ENCODE measurements at regions not wholly inside any gene's neighbourhood (a gene's known extent, or its start where the extent isn't known, plus 50 kb on each side); places are given as distances from the start of the nearest gene placed in this dataset.
A peak's percentile ranks its signal among the peaks of the same experiment; 100 is the strongest.

DNA sequence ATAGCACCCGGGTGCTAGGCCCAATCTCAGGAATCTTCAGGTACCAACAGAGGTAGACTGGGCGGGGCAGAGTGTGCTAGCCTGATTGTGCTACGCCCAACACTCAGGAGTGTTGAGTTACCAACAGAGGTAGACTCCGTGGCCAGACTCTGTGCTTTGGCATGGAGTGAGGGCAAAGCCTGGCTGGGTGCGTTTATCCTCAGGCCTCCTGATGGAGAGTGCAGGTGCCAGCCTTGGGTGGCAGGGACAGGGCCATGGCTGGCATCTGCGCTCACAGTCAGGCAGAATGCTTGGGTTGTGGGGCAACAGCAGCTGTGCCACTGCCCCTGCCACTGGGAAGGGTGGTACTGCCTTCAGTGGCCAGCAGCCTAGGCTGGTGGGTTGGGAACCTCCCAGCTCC lies 111.6 kb downstream of the NEUROD6 start:
- ATAC-seq: peak in 1 of 2 donors; percentile 6
- Mint-ChIP-seq H3K27me3 (no peaks in the 10 kb centered on the region), H3K9me3 (peaks cover 10% of the 10 kb centered on the region), H3K36me3 (peaks cover 4% of the 10 kb centered on the region), H3K27ac (no peak overlapping the region), H3K4me3 (no peak overlapping the region), H3K4me1 (ENCODE audit: low read depth in 2 of 2) (no peaks in the 10 kb centered on the region)
- no peak for DNase-seq (ENCODE audit: low spot score)

DNA sequence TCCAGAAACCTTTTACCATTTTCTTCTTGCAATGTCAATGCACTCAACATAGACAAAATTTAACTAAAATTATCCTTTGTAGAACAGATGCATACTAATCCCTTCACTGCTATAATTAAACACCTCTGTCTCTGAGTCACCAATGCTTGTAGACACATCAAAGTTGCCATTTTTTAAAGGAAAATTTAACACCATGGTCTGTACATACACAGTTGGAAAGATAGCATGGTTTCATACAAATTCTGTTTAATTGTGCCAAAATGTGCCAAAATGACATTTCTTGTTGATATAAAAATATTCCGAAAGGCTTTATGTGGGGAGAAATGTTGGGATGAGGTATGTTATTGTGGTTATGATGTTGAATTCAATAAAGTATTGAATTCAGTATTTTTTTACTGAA lies 125.8 kb downstream of the NEUROD6 start:
- H3K9me3 Mint-ChIP-seq: peaks cover 3% of the 10 kb centered on the region
- peaks cover 0 to 2% of the 10 kb centered on the region in 2 donors for H3K27me3 Mint-ChIP-seq
- no peak overlapping the region for H3K27ac Mint-ChIP-seq
- no peak for DNase-seq (ENCODE audit: low spot score)
- no peak for ATAC-seq
- H3K36me3 Mint-ChIP-seq: no peaks in the 10 kb centered on the region
- H3K4me1 Mint-ChIP-seq (ENCODE audit: low read depth in 2 of 2): no peaks in the 10 kb centered on the region
- no peak overlapping the region for H3K4me3 Mint-ChIP-seq

DNA sequence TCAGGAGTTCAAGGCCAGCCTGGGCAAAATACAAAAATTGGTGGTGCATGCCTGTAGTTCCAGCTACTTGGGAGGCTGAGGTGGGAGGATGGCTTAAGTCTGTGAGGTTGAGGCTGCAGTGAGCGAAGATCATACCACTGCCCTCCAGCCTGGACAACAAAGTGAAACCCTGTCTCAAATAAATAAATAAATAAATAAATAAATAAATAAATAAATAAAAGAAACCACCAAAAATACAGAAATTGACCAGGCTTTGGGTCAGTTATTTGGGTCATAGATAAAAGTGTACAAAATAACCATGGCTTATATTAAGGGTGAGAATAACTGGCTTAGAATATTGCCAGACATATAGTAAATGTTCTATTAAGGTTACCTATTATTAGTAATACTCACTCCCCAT lies 129.2 kb downstream of the NEUROD6 start:
- ATAC-seq (no peak), DNase-seq (ENCODE audit: low spot score) (no peak)
- H3K27ac Mint-ChIP-seq: no peak overlapping the region
- H3K27me3 Mint-ChIP-seq: no peaks in the 10 kb centered on the region
- no peak overlapping the region for H3K4me3 Mint-ChIP-seq
- H3K4me1 Mint-ChIP-seq (ENCODE audit: low read depth in 2 of 2): no peaks in the 10 kb centered on the region
- H3K9me3 Mint-ChIP-seq: peaks cover under 1% of the 10 kb centered on the region
- H3K36me3 Mint-ChIP-seq: no peaks in the 10 kb centered on the region

- ATAC-seq: no peak
- H3K4me1 Mint-ChIP-seq (ENCODE audit: low read depth in 2 of 2): no peaks in the 10 kb centered on the region
- H3K9me3 Mint-ChIP-seq: peaks cover 7% of the 10 kb centered on the region
- no peaks in the 10 kb centered on the region for H3K36me3 Mint-ChIP-seq
- no peak overlapping the region for H3K4me3 Mint-ChIP-seq
- no peak overlapping the region for H3K27ac Mint-ChIP-seq
- peaks cover 2 to 5% of the 10 kb centered on the region in 2 donors for H3K27me3 Mint-ChIP-seq
- no peak for DNase-seq (ENCODE audit: low spot score)
Observed at GRCh38 chr7:31204071-31204470, 136.5 kb downstream of the NEUROD6 start.

- no peak for DNase-seq (ENCODE audit: low spot score)
- no peak for ATAC-seq
- no peak overlapping the region for H3K4me3 Mint-ChIP-seq
- H3K4me1 Mint-ChIP-seq (ENCODE audit: low read depth in 2 of 2): no peaks in the 10 kb centered on the region
- no peaks in the 10 kb centered on the region for H3K36me3 Mint-ChIP-seq
- H3K27ac Mint-ChIP-seq: no peak overlapping the region
- peaks cover 2 to 5% of the 10 kb centered on the region in 2 donors for H3K27me3 Mint-ChIP-seq
- peaks cover 7% of the 10 kb centered on the region for H3K9me3 Mint-ChIP-seq
Observed at GRCh38 chr7:31203551-31203950, 137.0 kb downstream of the NEUROD6 start.

DNA sequence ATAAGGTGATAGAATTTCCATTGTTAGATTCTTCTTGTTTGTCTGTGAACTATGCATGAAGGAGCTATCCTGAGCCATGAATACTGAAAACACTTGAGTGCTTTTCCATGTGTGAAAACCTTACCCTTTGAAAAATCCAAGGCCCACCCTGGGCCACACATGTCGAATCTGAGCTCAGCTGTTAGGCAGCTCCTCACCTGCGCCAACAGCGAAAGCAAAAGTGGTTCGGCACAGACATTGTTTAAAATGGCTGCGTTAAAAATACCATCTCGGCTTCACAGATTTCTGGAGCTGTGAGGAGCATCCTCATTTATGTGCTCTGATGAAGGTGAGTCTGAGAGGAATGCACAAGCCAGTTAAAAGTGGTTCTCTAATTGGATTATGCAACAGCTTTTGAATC lies 137.7 kb downstream of the NEUROD6 start:
- Mint-ChIP-seq H3K9me3 (peaks cover 7% of the 10 kb centered on the region), H3K27ac (no peak overlapping the region), H3K36me3 (no peaks in the 10 kb centered on the region), H3K27me3 (peaks cover 2 to 5% of the 10 kb centered on the region in 2 donors), H3K4me3 (no peak overlapping the region), H3K4me1 (ENCODE audit: low read depth in 2 of 2) (no peaks in the 10 kb centered on the region)
- ATAC-seq (no peak), DNase-seq (ENCODE audit: low spot score) (no peak)

GRCh38 chr7:31192986-31193385 lies 140.9 kb downstream of the ADCYAP1R1 start:
- ATAC-seq (no peak), DNase-seq (ENCODE audit: low spot score) (no peak)

GRCh38 chr7:31190906-31191305 lies 138.8 kb downstream of the ADCYAP1R1 start:
- DNase-seq (ENCODE audit: low spot score): no peak
- peaks cover 9 to 32% of the 10 kb centered on the region in 2 donors for H3K27me3 Mint-ChIP-seq
- H3K9me3 Mint-ChIP-seq: no peaks in the 10 kb centered on the region
- ATAC-seq: no peak
- H3K4me1 Mint-ChIP-seq (ENCODE audit: low read depth in 2 of 2): no peaks in the 10 kb centered on the region
- H3K27ac Mint-ChIP-seq: no peak overlapping the region
- no peaks in the 10 kb centered on the region for H3K36me3 Mint-ChIP-seq
- H3K4me3 Mint-ChIP-seq: no peak overlapping the region

More at GRCh38 chr7:31192986-31193385, 140.9 kb downstream of the ADCYAP1R1 start:
- Mint-ChIP-seq H3K27ac (no peak overlapping the region), H3K9me3 (no peaks in the 10 kb centered on the region), H3K27me3 (peaks cover 9 to 30% of the 10 kb centered on the region in 2 donors), H3K4me1 (ENCODE audit: low read depth in 2 of 2) (no peaks in the 10 kb centered on the region), H3K4me3 (no peak overlapping the region), H3K36me3 (no peaks in the 10 kb centered on the region)

GRCh38 chr7:31186202-31186601 lies 134.1 kb downstream of the ADCYAP1R1 start:
- Mint-ChIP-seq H3K4me1 (ENCODE audit: low read depth in 2 of 2) (no peaks in the 10 kb centered on the region), H3K9me3 (peaks cover 11% of the 10 kb centered on the region), H3K27me3 (peaks cover 0 to 37% of the 10 kb centered on the region in 2 donors), H3K36me3 (no peaks in the 10 kb centered on the region), H3K27ac (no peak overlapping the region), H3K4me3 (no peak overlapping the region)
- DNase-seq (ENCODE audit: low spot score): no peak
- no peak for ATAC-seq

DNA sequence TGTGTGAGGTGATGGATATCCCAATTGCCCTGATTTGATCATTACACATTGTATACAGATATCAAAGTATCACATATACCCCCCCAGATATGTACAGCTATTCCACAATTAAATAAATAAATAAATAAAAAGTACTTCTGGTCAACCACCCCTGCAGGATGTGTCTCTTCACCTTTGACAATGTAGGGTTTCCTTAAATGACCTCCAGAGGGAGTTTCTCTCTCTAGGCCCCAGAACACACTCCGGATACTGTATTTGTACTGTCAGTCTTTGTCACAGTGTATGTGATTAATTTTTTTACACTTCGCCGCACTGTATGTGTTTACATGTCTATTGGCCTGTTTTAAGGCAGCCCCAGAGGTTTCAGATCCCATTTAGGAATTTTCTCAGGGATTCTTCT lies 123.6 kb downstream of the ADCYAP1R1 start:
- Mint-ChIP-seq H3K4me3 (no peak overlapping the region), H3K36me3 (no peaks in the 10 kb centered on the region), H3K4me1 (ENCODE audit: low read depth in 2 of 2) (no peaks in the 10 kb centered on the region), H3K27me3 (peaks cover 17 to 23% of the 10 kb centered on the region in 2 donors), H3K9me3 (no peaks in the 10 kb centered on the region), H3K27ac (no peak overlapping the region)
- DNase-seq (ENCODE audit: low spot score) (no peak), ATAC-seq (no peak)

- ATAC-seq: no peak
- peaks cover 14 to 27% of the 10 kb centered on the region in 2 donors for H3K27me3 Mint-ChIP-seq
Observed at GRCh38 chr7:31171984-31172383, 119.9 kb downstream of the ADCYAP1R1 start.

DNA sequence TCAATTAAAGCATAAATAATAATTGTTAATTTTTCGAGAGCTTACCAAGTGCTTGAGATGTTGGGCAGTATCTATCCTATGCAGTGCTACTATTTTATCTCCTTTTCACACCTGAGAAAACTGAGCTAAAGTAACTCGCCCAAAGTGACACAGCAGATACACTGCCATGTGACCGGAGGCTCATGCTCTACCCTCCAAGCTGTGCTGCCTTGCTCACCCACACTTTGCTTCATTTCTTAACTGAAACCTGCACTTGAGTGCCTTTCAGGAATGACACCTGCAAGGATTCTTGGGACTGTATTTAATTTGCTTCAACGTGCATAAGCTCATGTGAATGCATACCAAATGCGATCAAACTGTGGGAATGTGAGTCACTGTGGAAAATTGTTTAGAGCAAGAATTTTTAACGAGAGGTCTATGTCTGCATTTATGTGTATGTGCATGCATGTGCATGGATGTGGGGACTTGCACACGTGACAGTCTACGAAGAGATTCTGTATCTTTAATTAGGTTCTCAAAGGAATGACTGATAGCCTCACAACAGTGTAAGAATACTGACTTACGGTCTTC lies 119.2 kb downstream of the ADCYAP1R1 start:
- no peaks in the 10 kb centered on the region for H3K9me3 Mint-ChIP-seq

More at GRCh38 chr7:31171984-31172383, 119.9 kb downstream of the ADCYAP1R1 start:
- Mint-ChIP-seq H3K4me1 (ENCODE audit: low read depth in 2 of 2) (no peaks in the 10 kb centered on the region), H3K27ac (no peak overlapping the region), H3K36me3 (no peaks in the 10 kb centered on the region), H3K9me3 (no peaks in the 10 kb centered on the region), H3K4me3 (no peak overlapping the region)
- no peak for DNase-seq (ENCODE audit: low spot score)

More for the DNA sequence above, 119.2 kb downstream of the ADCYAP1R1 start:
- ATAC-seq: no peak
- no peak for DNase-seq (ENCODE audit: low spot score)
- peaks cover 14 to 27% of the 10 kb centered on the region in 2 donors for H3K27me3 Mint-ChIP-seq
- no peaks in the 10 kb centered on the region for H3K4me1 Mint-ChIP-seq (ENCODE audit: low read depth in 2 of 2)
- no peaks in the 10 kb centered on the region for H3K36me3 Mint-ChIP-seq
- no peak overlapping the region for H3K27ac Mint-ChIP-seq
- H3K4me3 Mint-ChIP-seq: no peak overlapping the region
